Mucosa of rectum (tissue), 2 donors: ENCODE measurements at regions not wholly inside any gene's neighbourhood (a gene's known extent, or its start where the extent isn't known, plus 50 kb on each side); places are given as distances from the start of the nearest gene placed in this dataset.

Experiments
- H3K27ac ChIP-seq, 2 donors: one replicate each; pipeline ENCODE4 v1.7.0; 2013; ENCODE audit warnings: inconsistent platforms in 2 of 2, low read depth in 2 of 2, low read length in 2 of 2
- H3K27me3 ChIP-seq, 2 donors: one replicate each; pipeline ENCODE4 v1.7.0; 2013; ENCODE audit warnings: low read length in 2 of 2; ENCODE audit not compliant: control insufficient read depth in 2 of 2, insufficient read depth in 2 of 2
- H3K36me3 ChIP-seq, 2 donors: one replicate each; pipeline ENCODE4 v1.7.0; 2013; ENCODE audit warnings: low read length in 2 of 2; ENCODE audit not compliant: control insufficient read depth in 2 of 2, insufficient read depth in 2 of 2
- H3K4me1 ChIP-seq, 2 donors: one replicate each; pipeline ENCODE4 v1.7.0; 2013; ENCODE audit warnings: low read length in 2 of 2, mild to moderate bottlenecking in 1 of 2; ENCODE audit not compliant: control insufficient read depth in 2 of 2, insufficient read depth in 2 of 2
- H3K4me3 ChIP-seq, 2 donors: one replicate each; pipeline ENCODE4 v1.7.0; 2013; ENCODE audit warnings: low read length in 2 of 2
- H3K9ac ChIP-seq, 2 donors: one replicate each; pipeline ENCODE4 v1.7.0; 2013; ENCODE audit warnings: low read length in 2 of 2, low read depth in 1 of 2, mild to moderate bottlenecking in 1 of 2
- H3K9me3 ChIP-seq, 2 donors: one replicate each; pipeline ENCODE4 v1.7.0; 2013; ENCODE audit warnings: low read length in 2 of 2; ENCODE audit not compliant: control insufficient read depth in 2 of 2
- donor health status: healthy.
- donor health status: Normal muscosa, but diverticular disease.

- Histone ChIP-seq H3K36me3 (no peaks in the 10 kb centered on the region), H3K9me3 (no peaks in the 10 kb centered on the region), H3K27ac (no peak overlapping the region), H3K9ac (no peak overlapping the region), H3K27me3 (no peaks in the 10 kb centered on the region), H3K4me3 (no peak overlapping the region), H3K4me1 (peaks cover 6 to 7% of the 10 kb centered on the region in 2 donors)
Observed at GRCh38 chr10:128855618-128856428, 611.2 kb upstream of the MGMT start.

GRCh38 chr10:128859738-128860386, 607.2 kb upstream of the MGMT start:
- peaks cover 4% of the 10 kb centered on the region in 2 donors for H3K4me1 ChIP-seq
- no peaks in the 10 kb centered on the region for H3K27me3 ChIP-seq
- no peak overlapping the region for H3K9ac ChIP-seq
- H3K36me3 ChIP-seq: no peaks in the 10 kb centered on the region
- no peak overlapping the region for H3K4me3 ChIP-seq
- H3K9me3 ChIP-seq: no peaks in the 10 kb centered on the region
- H3K27ac ChIP-seq: no peak overlapping the region

- Histone ChIP-seq H3K9ac (no peak overlapping the region), H3K36me3 (no peaks in the 10 kb centered on the region), H3K4me1 (peaks cover 0 to 2% of the 10 kb centered on the region in 2 donors), H3K27me3 (no peaks in the 10 kb centered on the region), H3K27ac (no peak overlapping the region), H3K9me3 (no peaks in the 10 kb centered on the region), H3K4me3 (no peak overlapping the region)
Observed at GRCh38 chr10:128860574-128860973, 606.5 kb upstream of the MGMT start.

- H3K4me1 ChIP-seq: no peaks in the 10 kb centered on the region
- no peak overlapping the region for H3K9ac ChIP-seq
- no peaks in the 10 kb centered on the region for H3K9me3 ChIP-seq
- no peaks in the 10 kb centered on the region for H3K36me3 ChIP-seq
- H3K4me3 ChIP-seq: no peak overlapping the region
- H3K27ac ChIP-seq: no peak overlapping the region
- no peaks in the 10 kb centered on the region for H3K27me3 ChIP-seq
Observed at GRCh38 chr10:128861018-128861901, 605.8 kb upstream of the MGMT start.

- H3K27me3 ChIP-seq: no peaks in the 10 kb centered on the region
- no peaks in the 10 kb centered on the region for H3K4me1 ChIP-seq
- no peak overlapping the region for H3K27ac ChIP-seq
- no peak overlapping the region for H3K4me3 ChIP-seq
- H3K36me3 ChIP-seq: no peaks in the 10 kb centered on the region
- H3K9ac ChIP-seq: no peak overlapping the region
- H3K9me3 ChIP-seq: no peaks in the 10 kb centered on the region
Observed at GRCh38 chr10:128863411-128863810, 603.6 kb upstream of the MGMT start.

- Histone ChIP-seq H3K9me3 (no peaks in the 10 kb centered on the region), H3K27ac (no peak overlapping the region)
Observed at GRCh38 chr10:128863823-128864405, 603.1 kb upstream of the MGMT start.

GRCh38 chr10:128864554-128865295, 602.3 kb upstream of the MGMT start:
- no peak overlapping the region for H3K4me3 ChIP-seq
- H3K9me3 ChIP-seq: no peaks in the 10 kb centered on the region
- H3K27me3 ChIP-seq: no peaks in the 10 kb centered on the region
- H3K27ac ChIP-seq: no peak overlapping the region
- H3K4me1 ChIP-seq: no peaks in the 10 kb centered on the region
- no peak overlapping the region for H3K9ac ChIP-seq
- H3K36me3 ChIP-seq: no peaks in the 10 kb centered on the region

More at GRCh38 chr10:128863823-128864405, 603.1 kb upstream of the MGMT start:
- Histone ChIP-seq H3K9ac (no peak overlapping the region), H3K4me1 (no peaks in the 10 kb centered on the region), H3K4me3 (no peak overlapping the region), H3K36me3 (no peaks in the 10 kb centered on the region), H3K27me3 (no peaks in the 10 kb centered on the region)

GRCh38 chr10:128865436-128866195, 601.4 kb upstream of the MGMT start:
- Histone ChIP-seq H3K4me1 (no peaks in the 10 kb centered on the region), H3K27me3 (no peaks in the 10 kb centered on the region), H3K9me3 (no peaks in the 10 kb centered on the region), H3K9ac (no peak overlapping the region), H3K27ac (no peak overlapping the region), H3K36me3 (no peaks in the 10 kb centered on the region), H3K4me3 (no peak overlapping the region)

GRCh38 chr10:128866551-128866950, 600.5 kb upstream of the MGMT start:
- H3K9ac ChIP-seq: no peak overlapping the region

More at GRCh38 chr10:128866551-128866950, 600.5 kb upstream of the MGMT start:
- Histone ChIP-seq H3K27ac (no peak overlapping the region), H3K27me3 (no peaks in the 10 kb centered on the region), H3K36me3 (no peaks in the 10 kb centered on the region), H3K9me3 (no peaks in the 10 kb centered on the region), H3K4me1 (no peaks in the 10 kb centered on the region), H3K4me3 (no peak overlapping the region)
